Ascending aorta (tissue), 2 donors: ENCODE measurements at regions not wholly inside any gene's neighbourhood (a gene's known extent, or its start where the extent isn't known, plus 50 kb on each side); places are given as distances from the start of the nearest gene placed in this dataset.
A peak's percentile ranks its signal among the peaks of the same experiment; 100 is the strongest.
"Not testable (repeated sequence)": the region's sequence is repeated elsewhere in the genome, so short reads cannot be mapped to it uniquely, and the experiment has no call there.

ENCODE experiments used
- DNase-seq, 2 donors: peaks; one replicate each; pipeline ENCODE4 v3.0.0-alpha.2; 2019; ENCODE audit warnings: low spot score in 2 of 2
- H3K27ac ChIP-seq, 2 donors: fragments of 200-600 bp; sonication (generic); one replicate each; pipeline ENCODE4 v1.5.1; 2016 to 2017; ENCODE audit warnings: mild to moderate bottlenecking in 1 of 2
- H3K27me3 ChIP-seq: fragments of 200-600 bp; sonication (generic); one replicate; pipeline ENCODE4 v1.5.1; 2017
- H3K36me3 ChIP-seq, 2 donors: fragments of 200-600 bp; sonication (generic); one replicate each; pipeline ENCODE4 v1.5.1; 2016
- H3K4me1 ChIP-seq, 2 donors: fragments of 200-600 bp; sonication (generic); one replicate each; pipeline ENCODE4 v1.5.1; 2016 to 2017; ENCODE audit warnings: mild to moderate bottlenecking in 1 of 2
- H3K4me3 ChIP-seq, 2 donors: fragments of 200-600 bp; sonication (generic); one replicate each; pipeline ENCODE4 v1.5.1; 2016 to 2017; ENCODE audit warnings: mild to moderate bottlenecking in 1 of 2
- H3K9me3 ChIP-seq, 2 donors: fragments of 200-600 bp; sonication (generic); one replicate each; pipeline ENCODE4 v1.5.1; 2016
- CTCF ChIP-seq, 3 experiments: fragments of 200-600 bp in 2 of 3; fragments of 450-650 bp in 1 of 3; sonication (generic) in 2 of 3; IDR thresholded peaks; one replicate each; pipeline ENCODE4 v1.5.1; 2016 to 2019; ENCODE audit warnings: antibody characterized with exemption in 3 of 3, mild to moderate bottlenecking in 1 of 3, moderate library complexity in 1 of 3
- intact Hi-C: fragments of 100-400 bp; cut with DNase I; formaldehyde crosslinking; loops from one replicate; pipeline ENCODE4 v1.15.1; 2023

GRCh38 chrX:77299549-77299948 lies 147.6 kb upstream of the FGF16 start:
- DNase-seq: no peak
- intact Hi-C loops: no loop called here
- no peak overlapping the region for H3K27ac ChIP-seq
- no peaks in the 10 kb centered on the region for H3K27me3 ChIP-seq
- peaks cover 0 to 12% of the 10 kb centered on the region in 2 donors for H3K9me3 ChIP-seq
- TF ChIP-seq CTCF (IDR thresholded peaks at IDR 0.05): no peak
- no peak overlapping the region for H3K4me3 ChIP-seq
- H3K4me1 ChIP-seq: no peaks in the 10 kb centered on the region
- no peaks in the 10 kb centered on the region for H3K36me3 ChIP-seq

DNA sequence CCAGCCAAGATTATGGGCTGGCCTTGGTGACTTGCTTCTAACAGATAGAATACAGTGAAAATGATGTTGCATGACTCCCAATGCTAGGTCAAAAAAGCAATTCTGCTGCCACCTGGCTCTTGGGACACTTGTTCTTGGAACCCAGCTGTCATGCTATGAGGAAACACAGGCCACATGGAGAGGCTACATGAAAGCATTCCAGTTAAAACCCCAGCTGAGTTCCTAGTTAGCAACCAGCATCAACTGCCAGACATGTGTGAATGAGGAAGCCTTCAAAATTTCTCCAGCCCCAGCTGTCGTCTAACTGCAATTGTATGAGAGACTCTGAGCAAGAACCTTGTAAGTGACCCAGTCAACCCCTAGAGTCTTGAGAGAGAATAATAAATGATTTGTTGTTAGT lies 105.2 kb upstream of the FGF16 start:
- H3K4me1 ChIP-seq: no peaks in the 10 kb centered on the region
- H3K27ac ChIP-seq: no peak overlapping the region
- intact Hi-C loops: no loop called here
- no peak for TF ChIP-seq CTCF (IDR thresholded peaks at IDR 0.05)
- no peak for DNase-seq
- no peaks in the 10 kb centered on the region for H3K36me3 ChIP-seq
- no peaks in the 10 kb centered on the region for H3K9me3 ChIP-seq
- no peak overlapping the region for H3K4me3 ChIP-seq
- no peaks in the 10 kb centered on the region for H3K27me3 ChIP-seq

DNA sequence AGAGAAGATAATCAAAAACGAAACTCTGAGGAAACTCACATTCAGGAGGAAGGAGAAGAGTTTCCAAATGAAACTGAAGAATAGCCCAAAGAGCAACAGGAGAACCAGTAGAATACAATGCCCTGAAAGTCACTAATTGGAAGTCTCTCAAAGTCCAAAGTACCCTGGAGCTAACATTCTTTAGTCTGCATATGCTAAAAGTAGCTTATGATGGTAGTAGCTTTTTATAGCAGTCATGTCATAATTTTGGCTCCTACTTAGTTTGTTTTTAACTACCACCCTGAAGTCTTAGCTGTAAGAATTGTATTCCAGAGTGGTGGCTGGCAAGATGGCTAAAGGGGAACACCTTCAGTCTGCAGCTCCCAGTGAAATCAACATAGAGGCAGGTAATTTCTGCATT lies 100.3 kb upstream of the FGF16 start:
- no peak for TF ChIP-seq CTCF (IDR thresholded peaks at IDR 0.05)
- H3K27me3 ChIP-seq: no peaks in the 10 kb centered on the region
- no peaks in the 10 kb centered on the region for H3K36me3 ChIP-seq
- DNase-seq: no peak
- peaks cover 0 to 6% of the 10 kb centered on the region in 2 donors for H3K4me1 ChIP-seq
- peak overlapping the region; percentile 51 to 70 for H3K27ac ChIP-seq
- peaks cover 0 to 15% of the 10 kb centered on the region in 2 donors for H3K9me3 ChIP-seq
- intact Hi-C loops: loop anchor here (5.0 kb wide), 1 partner anchor 175 kb away; no protein-coding TSS in a partner anchor
- H3K4me3 ChIP-seq: no peak overlapping the region

GRCh38 chrX:77347572-77347971 lies 99.6 kb upstream of the FGF16 start:
- peaks cover 0 to 15% of the 10 kb centered on the region in 2 donors for H3K9me3 ChIP-seq
- H3K4me3 ChIP-seq: no peak overlapping the region
- H3K36me3 ChIP-seq: no peaks in the 10 kb centered on the region
- no peak for DNase-seq
- no peak for TF ChIP-seq CTCF (IDR thresholded peaks at IDR 0.05)
- H3K4me1 ChIP-seq: peaks cover 0 to 6% of the 10 kb centered on the region in 2 donors
- intact Hi-C loops: loop anchor here (5.0 kb wide), 1 partner anchor 175 kb away; no protein-coding TSS in a partner anchor
- H3K27ac ChIP-seq: peak overlapping the region; percentile 51 to 70
- H3K27me3 ChIP-seq: no peaks in the 10 kb centered on the region

- peaks cover 0 to 7% of the 10 kb centered on the region in 2 donors for H3K9me3 ChIP-seq
- no peak for DNase-seq
- no peaks in the 10 kb centered on the region for H3K27me3 ChIP-seq
- no peak overlapping the region for H3K4me3 ChIP-seq
- H3K36me3 ChIP-seq: no peaks in the 10 kb centered on the region
- H3K27ac ChIP-seq: no peak overlapping the region
- H3K4me1 ChIP-seq: no peaks in the 10 kb centered on the region
- no peak for TF ChIP-seq CTCF (IDR thresholded peaks at IDR 0.05)
- intact Hi-C loops: no loop called here
Observed at GRCh38 chrX:77389891-77390290, 57.3 kb upstream of the FGF16 start.

DNA sequence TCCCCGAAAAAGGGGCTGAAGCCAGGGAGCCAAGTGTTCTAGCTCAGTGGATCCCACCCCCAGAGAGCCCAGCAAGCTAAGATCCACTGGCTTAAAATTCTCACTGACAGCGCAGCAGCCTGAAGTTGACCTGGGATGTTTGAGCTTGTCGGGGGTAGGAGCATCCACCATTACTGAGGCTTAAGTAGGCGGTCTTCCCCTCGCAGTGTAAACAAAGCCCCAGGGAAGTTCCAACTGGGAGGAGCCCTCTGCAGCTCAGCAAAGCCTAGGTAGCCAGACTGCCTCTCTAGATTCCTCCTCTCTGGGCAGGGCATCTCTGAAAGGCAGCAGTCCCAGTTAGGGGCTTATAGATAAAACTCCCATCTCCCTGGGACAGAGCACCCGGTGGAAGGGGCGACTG lies 56.8 kb upstream of the FGF16 start:
- H3K9me3 ChIP-seq, H3K27me3 ChIP-seq, H3K27ac ChIP-seq, H3K4me3 ChIP-seq, H3K36me3 ChIP-seq, H3K4me1 ChIP-seq, DNase-seq, intact Hi-C loops: not testable (repeated sequence)
